HEK293 (cell line): ENCODE measurements at regions not wholly inside any gene's neighbourhood (a gene's known extent, or its start where the extent isn't known, plus 50 kb on each side); places are given as distances from the start of the nearest gene placed in this dataset.

Experiments
- ZFP41 ChIP-seq: fragments of 450-650 bp; formaldehyde crosslinking; IDR thresholded peaks from 2 replicates; pipeline ENCODE4 v1.5.1; 2016; ENCODE audit warnings: missing biosample characterization, missing genetic modification characterization, borderline replicate concordance
- TF ChIP-seq, protein P1 (sequence below): fragments of 450-650 bp; formaldehyde crosslinking; IDR thresholded peaks from 2 replicates; pipeline ENCODE4 v1.5.1; 2016; ENCODE audit warnings: missing biosample characterization, missing genetic modification characterization

DNA sequence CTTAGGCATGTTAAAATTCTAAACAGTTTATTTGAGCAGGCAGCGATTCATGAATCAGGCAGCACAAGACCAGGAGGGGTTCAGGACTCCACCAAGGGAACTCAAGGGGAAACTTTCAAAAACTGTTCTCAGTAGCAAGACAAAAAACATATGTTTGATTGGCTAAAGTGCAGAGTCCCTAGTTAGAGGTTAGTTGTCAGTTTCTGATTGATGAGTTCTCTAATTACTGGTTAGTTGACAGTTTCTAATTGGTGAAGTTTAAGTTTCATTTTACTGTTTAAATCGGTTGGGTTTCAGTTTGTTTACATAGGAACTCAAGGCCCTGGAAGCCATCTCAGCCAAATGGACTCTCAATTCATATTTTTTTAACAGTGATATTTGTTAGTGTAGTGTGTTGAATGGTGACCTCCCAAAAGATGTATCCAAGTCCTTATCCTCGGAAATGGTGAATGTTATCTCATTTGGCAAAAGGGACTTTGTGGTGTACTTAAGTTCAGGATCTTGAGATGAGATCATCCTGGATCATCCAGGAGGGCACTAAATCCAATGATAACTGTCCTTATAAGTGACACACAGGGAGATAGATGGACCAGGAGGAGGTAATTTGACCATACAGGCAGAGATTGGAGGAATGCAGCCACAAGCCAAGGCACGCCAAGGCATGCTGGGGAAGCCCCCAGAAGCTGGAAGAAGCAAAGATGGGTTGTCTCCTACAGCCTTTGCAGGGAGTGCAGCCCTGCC is 219.2 kb upstream of the RAI14 start:
- TF ChIP-seq, protein P1, sequence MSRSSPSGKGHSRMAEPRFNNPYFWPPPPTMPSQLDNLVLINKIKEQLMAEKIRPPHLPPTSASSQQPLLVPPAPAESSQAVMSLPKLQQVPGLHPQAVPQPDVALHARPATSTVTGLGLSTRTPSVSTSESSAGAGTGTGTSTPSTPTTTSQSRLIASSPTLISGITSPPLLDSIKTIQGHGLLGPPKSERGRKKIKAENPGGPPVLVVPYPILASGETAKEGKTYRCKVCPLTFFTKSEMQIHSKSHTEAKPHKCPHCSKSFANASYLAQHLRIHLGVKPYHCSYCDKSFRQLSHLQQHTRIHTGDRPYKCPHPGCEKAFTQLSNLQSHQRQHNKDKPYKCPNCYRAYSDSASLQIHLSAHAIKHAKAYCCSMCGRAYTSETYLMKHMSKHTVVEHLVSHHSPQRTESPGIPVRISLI = no peak
- TF ChIP-seq ZFP41 (tag by site-specific recombination) = no peak
